DMS 273 (cell line): ENCODE measurements at regions not wholly inside any gene's neighbourhood (a gene's known extent, or its start where the extent isn't known, plus 50 kb on each side); places are given as distances from the start of the nearest gene placed in this dataset.

ENCODE experiments used
- DNase-seq: peaks from one replicate; lab custom pipeline; 2025; ENCODE audit not compliant: unreplicated experiment; lab: John Stamatoyannopoulos, UW

DNA sequence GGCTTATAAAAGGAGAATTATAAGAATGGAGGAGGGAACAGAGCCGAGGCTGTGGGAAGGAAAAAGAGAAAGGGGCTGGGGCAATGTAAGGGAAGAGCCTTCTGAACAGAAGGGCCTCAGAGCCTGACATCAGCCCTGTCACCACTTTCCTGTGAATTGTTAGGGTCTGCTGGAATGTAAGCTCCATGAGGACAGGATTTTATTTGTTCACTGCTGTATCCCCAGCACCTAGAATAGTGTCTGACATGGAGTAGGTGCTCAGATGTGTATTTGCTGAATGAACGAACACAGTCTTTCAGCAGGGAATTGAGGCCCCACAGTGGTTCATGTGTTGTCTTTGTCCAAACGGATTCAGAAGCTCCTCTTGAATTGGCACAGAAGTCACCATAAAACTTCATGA lies 251.5 kb downstream of the OPA1 start:
- DNase-seq, result no peak

DNA sequence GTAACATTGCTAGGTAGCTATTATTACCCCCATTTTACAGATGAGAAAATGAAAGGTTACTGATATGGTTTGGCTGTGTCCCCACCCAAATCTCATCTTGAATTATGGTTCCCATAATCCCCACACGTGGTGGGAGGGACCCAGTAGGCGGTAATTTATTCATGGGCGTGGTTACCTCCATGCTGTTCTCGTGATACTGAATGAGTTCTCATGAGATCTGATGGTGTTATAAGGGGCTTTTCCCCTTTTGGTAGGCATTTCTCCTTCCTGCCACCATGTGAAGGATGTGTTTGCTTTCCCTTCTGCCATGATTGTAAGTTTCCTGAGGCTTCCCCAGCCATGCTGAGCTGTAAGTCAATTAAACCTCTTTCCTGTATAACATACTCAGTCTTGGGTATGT lies 252.1 kb downstream of the OPA1 start:
- no peak for DNase-seq

DNA sequence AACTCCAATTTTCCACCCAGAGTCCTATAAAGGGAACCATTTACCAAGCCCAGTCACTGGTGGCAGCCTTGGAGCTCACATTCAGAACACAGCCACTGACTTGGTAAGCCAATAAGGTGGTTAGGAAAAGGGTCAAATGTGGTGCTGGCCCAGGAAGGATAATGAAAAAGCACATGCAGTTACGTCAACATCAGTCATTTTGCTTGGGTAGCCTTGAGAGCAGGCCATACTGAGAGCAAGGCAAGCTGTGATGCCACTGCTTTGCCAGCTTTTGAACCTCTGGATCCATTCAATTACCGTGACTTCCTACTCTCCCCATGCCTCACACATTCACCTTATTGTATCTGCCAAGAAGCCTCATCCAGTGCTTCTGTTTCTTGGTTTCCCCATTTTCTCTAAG lies 253.6 kb downstream of the OPA1 start:
- DNase-seq, result no peak

DNA sequence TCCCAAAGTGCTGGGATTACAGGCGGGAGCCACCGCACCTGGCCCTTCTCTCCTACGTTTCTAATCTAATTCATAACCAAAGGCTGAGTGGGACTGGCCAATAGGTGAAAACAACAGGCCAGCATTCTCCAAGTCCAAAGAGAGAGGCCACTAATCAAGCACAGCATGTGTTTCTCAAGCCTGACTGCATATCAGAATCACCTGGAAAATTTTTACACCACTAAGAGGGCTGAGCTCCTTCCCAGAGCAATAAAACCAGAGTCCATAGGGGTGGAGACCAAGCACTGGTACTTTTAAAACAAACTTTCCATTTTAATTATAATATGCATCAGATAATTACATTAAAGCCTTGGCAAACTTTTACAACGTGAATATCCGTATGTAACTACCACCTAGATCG lies 254.4 kb downstream of the OPA1 start:
- no peak for DNase-seq

DNA sequence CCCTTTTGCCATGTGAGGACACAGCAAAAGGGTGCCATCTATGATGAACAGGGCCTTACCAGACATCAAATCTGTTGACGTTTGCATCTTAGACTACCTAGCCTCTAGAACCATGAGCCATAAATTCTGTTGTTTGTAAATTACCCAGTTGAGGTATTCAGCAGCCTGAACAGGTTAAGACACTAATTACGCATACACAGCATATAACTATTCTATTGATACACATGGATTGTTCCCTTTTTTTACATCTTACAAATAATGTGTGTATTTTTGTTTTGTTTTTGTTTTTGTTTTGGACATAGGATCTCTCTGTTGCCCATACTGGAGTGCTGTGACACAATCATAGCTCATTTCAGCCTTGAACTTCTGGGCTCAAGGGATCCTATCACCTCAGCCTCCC lies 255.5 kb downstream of the OPA1 start:
- DNase-seq, result no peak

DNA sequence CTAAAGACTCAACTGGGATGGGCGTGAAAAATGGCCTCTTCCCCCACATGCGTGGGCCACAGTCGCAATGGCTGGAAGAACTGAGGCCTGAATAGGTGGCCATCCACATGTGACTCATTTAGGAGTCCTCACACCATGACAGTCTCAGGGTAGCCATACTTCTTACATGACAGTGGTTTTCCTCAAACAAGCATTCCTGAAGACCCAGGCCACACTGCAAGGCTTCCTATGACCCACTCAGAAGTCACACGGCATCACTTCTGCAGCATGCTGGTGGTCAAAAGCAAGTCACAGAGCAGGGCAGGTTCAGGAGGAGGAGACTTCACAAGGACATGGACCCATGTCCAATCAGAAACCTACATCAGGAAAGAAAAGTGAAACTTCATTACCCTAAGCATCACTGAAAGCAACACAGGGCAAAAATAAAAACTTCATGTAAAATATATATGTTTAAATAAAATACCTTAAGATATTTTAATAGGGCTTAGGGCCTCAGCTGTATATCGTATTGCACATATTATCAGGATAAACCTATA lies 257.1 kb downstream of the OPA1 start:
- no peak for DNase-seq

DNA sequence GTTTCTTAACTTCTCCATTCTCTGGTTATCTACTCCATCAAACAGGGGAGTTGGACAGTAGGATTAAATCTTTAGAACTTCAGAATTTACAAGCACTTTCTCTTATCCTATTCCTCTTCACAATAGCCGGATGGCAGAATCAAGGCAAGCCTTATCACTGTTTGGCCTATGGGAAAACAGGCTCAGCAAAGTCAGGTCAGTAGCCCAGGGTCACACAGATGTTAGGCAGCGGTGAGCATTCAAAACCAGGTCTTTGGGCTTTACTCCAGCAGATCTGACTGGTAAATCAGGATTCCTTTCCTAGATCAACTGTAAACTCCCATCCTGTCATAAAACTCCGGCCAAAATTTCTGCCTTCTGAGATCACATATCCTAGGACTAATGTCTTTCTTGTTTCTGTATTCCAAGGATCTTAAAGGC lies 258.4 kb downstream of the OPA1 start:
- DNase-seq, result no peak

DNA sequence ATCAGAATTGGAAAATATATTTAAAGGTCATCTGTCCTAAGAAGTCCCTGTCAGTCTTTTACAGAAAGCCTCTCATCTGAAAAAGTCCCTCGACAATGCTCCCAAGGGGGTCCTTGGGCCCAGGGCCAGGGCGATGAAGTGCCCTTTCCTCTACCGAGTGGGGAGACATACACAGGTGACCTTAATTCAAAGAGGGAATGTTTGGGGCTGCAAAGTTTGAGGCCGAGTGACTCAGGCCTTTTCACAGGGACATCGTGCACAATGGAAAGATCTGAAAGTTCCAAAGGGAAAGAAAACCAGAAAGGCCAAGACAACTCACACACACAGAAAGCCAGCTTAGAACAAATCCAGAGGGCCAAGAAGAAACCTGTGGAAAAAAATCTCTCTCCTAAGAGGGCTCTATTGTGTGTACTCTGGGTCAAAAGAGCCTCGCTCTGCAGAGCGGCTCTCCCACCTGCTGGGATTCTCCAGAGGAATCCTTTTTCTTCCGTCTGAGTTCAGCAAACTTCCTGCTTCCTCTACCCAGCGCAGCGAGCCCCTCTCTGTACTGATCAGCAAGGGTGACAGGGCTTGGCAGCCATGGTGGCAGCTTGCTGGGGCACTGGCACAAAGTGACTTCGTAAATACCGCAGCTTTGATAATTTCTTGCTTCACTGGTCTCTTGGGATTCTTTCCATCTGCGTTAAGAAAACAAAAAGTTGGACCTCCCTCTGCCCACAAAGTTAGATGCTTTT lies 259.1 kb downstream of the OPA1 start:
- peak; percentile 63 for DNase-seq

DNA sequence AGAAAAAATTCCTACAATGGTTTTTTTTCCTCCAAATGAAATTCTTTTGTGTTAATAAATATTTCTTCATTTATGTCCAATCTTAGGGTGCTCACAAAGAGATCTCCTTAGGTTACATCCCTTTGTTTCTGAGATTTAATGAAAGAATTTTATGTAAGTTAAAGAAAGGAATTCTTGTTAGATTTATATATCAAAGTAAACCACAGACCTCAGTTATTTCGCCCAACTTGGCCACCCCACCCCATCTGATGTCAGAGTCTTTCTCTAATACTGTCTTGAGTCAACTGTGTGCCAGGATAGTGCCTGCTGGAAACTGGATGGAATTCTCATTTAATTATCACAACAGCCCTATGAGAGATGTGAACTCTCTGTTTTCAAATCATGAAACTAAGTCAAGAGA lies 259.9 kb downstream of the OPA1 start:
- no peak for DNase-seq

DNA sequence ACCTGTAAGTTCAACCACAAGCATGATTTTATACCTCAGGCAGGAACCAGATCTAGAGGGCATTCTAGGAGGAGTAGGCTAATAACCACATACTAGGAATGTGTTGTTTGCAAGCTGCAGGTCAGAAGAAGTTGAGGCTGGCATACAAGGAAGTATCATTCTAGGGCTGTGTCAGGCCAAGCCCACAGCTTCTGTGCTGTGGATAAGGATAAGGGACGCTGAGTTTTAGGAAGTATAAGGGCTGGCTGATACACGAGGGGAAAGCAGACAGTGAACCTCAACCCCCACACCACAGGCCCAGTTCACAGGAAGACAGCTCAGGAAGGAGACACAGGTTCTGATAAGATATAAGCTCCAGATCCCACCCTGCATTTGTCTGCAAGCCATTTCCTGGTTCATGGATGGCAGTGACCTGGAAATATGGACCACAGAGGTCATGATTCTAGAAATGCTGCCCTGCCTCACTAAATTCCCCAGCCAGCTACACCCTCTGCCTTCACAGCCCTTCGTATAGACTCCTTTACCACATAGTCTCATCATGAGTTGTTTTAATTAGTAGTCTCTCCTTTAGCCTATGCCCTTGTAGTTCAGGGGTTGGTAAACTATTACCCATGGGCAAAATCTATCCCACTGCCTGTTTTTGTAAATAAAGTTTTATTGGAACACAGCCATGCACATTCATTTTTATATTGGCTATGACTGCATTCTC lies 260.7 kb downstream of the OPA1 start:
- no peak for DNase-seq

DNA sequence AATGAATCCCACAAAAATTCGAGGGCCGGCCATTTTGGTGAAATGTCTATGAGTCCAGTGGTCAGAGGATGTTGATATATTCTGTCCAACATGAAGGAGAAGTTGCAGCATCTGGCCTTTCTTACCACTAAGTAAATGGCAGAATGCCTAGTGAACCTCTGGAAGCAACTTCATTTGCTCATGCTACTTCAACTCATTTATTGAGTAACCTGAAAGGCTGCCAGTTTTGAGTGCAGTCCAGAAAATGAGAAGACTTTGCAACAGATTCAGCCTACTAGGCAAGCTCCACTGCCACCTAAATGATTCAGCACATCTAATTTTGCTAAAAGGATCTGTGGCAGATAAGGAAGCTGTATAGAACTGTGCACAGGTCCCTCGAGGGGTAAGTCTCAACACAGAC lies 265.0 kb downstream of the OPA1 start:
- peak; percentile 27 for DNase-seq

DNA sequence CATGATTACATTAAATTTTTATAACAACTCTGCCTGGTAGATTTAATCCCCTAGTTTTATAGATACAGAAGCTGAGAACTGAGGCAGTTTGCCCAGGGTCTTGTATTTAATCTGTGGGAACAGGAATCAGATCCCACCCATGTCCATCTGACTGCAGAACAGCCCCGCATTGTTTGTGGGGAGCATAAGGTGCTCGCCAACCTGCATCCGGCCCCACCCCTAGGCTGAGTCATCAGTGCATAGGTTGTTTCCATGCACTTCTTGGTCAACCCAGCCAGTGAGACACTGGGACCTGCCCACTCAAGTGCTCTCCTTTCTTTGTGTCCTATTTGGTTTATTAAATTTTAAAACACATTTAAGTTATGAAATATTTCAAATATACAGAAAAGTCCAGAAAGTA lies 266.2 kb downstream of the OPA1 start:
- DNase-seq, result no peak

DNA sequence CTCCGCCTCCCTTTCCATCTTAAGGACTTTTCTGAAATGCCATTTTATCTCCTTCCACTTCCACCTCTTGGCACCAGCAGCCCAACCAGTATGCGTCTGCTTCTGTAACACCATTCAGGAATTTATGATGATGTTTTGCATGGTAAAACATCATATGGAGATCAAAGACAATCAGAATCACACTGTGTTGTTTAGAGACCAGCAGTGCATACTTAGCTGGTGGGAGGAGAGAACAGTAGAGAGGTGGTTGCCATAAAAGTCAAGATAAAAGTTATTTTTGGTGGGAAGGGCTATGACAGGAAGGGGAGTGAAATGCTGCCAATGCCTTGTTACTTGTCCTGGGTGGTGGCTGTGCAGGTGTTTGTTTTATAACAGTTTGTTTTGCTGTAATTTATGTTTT lies 268.0 kb downstream of the OPA1 start:
- DNase-seq, result no peak

DNA sequence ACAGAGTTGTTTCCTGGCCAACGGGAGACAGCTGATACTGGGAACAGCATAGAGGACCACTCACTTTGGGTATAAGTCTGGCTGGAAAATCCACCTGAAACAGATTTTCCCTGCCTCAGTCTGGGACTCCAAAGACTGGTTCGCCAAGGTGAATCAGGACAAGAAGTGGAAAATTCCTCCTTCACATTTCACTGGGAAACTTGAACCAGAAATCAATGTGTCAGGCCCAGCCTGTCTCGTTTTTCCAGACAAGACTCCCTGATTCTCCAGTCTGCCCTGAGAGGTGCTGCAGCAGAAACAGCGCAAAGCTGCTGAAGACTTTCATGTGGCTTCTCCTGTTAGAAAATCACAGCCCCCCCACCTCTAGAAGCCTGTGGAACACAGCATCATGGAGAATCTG lies 269.8 kb downstream of the OPA1 start:
- no peak for DNase-seq

DNA sequence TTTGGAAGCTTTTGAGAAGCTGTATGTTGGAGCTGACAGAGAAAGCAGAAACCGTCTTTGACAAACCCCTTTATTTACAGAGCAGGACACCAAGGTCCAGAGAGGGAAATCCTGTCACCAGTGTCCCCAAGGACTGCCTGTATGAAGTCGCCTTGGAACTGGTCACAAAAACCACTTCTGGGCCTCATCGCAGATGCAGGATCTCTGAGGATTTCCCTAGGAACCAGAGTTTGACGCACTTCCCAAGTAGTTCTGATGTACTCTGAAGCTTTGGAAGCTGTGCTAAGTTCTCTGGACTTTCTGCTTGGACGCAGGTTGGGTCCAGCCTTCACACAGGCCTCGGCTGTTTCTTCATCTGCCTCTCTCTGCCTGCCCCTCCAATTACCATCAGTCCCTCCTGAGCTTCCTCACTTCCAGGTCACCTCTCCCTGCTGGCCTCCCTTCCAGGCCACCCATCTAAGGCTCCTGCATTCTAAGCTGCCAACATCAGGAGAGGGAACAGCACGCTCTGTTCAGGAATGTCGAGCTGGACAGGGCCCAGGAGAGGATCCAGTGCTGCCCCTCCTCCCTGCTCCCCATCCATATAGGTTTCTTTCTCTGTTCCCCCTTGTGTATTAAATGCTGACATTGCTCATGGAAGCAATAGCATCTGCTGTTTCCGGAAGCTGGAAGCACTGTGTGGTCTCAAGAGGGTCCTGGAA lies 270.8 kb downstream of the OPA1 start:
- DNase-seq, result no peak

DNA sequence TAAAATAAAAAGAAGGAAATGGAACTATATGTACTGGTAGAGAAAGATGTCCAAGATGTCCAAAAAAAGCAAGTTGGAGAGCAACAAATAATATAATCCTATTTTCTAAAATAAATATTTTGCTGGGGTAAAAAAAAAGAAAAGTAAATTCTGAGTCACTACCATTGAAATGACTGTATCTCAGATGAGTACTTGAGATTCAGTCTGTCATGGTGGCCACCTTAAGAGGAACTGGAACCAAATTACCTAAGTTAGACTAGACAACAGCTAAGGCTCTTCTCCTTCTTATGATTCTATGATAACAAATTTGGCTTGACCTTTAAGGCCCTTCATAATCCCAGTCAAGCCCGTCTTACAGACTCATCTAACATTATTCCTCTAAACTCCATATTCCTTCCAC lies 270.6 kb upstream of the HES1 start:
- DNase-seq, result no peak

DNA sequence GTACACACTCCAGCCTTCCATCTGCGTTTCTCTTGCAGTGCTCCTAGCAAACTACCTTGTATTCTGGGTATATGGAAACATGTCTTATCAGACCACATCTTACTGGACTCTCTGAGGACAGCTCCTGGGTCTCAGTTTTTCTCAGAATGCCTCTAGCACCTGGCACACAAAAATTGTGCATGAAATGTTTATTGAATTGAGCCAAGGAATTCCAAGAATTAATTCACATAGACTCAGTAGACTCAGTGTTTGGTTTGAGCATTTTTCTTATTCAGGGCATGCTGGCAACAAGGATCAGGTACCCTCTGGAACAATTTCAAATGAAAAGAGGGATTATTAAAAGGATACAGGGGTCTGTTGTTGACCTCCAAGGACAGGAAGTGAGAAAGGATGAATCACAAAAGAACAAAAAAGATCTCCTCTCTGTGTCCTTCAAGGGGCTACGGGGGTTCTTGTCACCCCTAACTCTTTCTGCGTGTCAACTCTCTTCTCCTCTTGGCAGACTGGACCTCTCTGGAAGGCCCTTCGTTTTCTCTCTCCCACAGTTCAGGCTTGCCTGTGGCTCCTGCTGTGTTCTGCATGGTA lies 270.0 kb upstream of the HES1 start:
- DNase-seq, result no peak

DNA sequence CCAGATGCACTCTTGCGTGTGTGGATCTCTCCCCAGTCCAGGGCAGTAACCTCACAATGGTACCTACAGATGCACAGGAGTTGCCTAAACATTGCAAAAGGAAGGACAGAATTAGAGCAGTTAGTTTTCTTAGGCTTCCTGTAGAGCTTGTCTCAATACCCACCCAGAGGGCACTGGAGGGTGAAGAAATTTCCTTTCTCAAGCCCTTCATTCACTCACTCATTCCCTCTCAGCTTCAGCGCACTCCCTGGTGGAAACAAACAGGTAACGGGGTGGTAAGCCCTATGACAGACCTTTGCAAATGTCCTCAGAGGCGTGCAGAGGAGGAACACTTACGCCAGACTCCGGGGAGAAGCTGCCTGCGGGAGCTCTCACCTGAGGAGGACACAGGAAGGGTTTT lies 267.4 kb upstream of the HES1 start:
- no peak for DNase-seq

DNA sequence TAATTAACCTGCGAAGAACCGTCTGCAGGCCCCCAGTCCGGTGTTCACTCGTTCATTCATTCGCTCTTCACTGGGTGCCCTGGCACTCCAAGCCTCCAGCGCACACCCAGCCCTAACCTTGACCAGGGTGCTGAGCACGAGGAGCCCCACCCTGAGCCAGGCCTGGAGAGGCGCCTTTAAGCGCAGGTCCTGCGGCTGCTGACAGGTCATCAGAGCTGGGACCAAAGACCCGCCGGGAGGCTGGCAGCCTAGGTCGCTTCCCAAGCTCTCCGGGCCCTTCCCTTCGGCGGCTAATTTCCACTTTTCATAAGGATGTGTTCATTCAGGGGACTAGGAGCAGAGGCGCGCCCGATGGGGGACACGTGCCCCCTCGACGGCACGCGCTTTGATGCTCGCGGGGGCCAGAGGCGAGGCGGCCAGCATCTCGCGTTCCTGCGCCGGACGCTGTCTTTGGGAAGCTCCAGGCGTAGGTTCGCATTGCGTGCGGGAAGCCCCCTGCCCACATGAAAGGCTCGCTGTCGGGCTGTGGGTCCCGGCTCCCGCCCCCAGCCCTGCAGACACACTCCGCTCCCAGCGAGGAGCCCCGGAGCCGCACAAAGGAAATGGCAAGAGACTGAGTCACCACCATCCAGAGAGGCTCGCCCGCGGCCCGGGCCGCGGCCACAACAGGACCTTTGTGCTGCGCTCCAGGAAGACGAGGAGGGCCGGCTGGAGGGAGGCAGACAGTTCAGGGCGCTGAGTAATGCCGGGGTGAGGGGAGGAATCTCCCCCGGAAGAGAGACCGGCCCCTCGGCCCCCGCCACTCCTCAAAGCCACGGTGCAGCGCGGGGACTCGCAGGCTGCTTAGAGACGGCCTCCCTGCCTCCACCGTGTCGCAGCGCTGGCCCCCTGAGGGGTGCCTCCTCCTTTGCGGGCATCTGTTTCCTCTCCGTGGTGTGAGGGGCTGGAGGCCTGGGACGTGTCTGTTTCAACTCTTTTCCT lies 266.4 kb upstream of the HES1 start:
- DNase-seq, result no peak
